AG10803 (cell line): ENCODE measurements at regions not wholly inside any gene's neighbourhood (a gene's known extent, or its start where the extent isn't known, plus 50 kb on each side); places are given as distances from the start of the nearest gene placed in this dataset.

Experiments used
- DNase-seq: peaks from one replicate; pipeline ENCODE4 v3.0.0; 2010; ENCODE audit warnings: low read depth
- H3K4me3 ChIP-seq: 2 replicates; pipeline ENCODE4 v1.5.1; 2011; ENCODE audit warnings: mild to moderate bottlenecking, low read length, control low read depth
- CTCF ChIP-seq: conservative IDR thresholded peaks from 2 replicates; pipeline ENCODE4 v1.5.1; 2011; ENCODE audit warnings: mild to moderate bottlenecking, low read length, control low read depth, inconsistent platforms

GRCh38 chr14:98312006-98312405 lies 960.0 kb downstream of the BCL11B start:
- no peak for DNase-seq
- H3K4me3 ChIP-seq, result no peak overlapping the region
- no peak for TF ChIP-seq CTCF

GRCh38 chr14:98321841-98322240 lies 950.2 kb downstream of the BCL11B start:
- DNase-seq, result no peak
- no peak for TF ChIP-seq CTCF

GRCh38 chr14:98323836-98324235 lies 948.2 kb downstream of the BCL11B start:
- H3K4me3 ChIP-seq, result no peak overlapping the region
- no peak for TF ChIP-seq CTCF
- DNase-seq, result no peak

More at GRCh38 chr14:98321841-98322240, 950.2 kb downstream of the BCL11B start:
- H3K4me3 ChIP-seq, result no peak overlapping the region

GRCh38 chr14:98325761-98326160 lies 946.2 kb downstream of the BCL11B start:
- TF ChIP-seq CTCF, result no peak
- H3K4me3 ChIP-seq, result no peak overlapping the region
- no peak for DNase-seq

GRCh38 chr14:98328496-98328895 lies 943.5 kb downstream of the BCL11B start:
- TF ChIP-seq CTCF, result no peak
- DNase-seq, result no peak

GRCh38 chr14:98334186-98334585 lies 937.8 kb downstream of the BCL11B start:
- DNase-seq, result no peak
- no peak overlapping the region for H3K4me3 ChIP-seq
- TF ChIP-seq CTCF, result no peak

More at GRCh38 chr14:98328496-98328895, 943.5 kb downstream of the BCL11B start:
- H3K4me3 ChIP-seq, result no peak overlapping the region

GRCh38 chr14:98341211-98341610 lies 930.8 kb downstream of the BCL11B start:
- no peak for TF ChIP-seq CTCF
- no peak for DNase-seq
- H3K4me3 ChIP-seq, result no peak overlapping the region
